ENCODE measurements at regions not wholly inside any gene's neighbourhood (a gene's known extent, or its start where the extent isn't known, plus 50 kb on each side); places are given as distances from the start of the nearest gene placed in this dataset.

DNA sequence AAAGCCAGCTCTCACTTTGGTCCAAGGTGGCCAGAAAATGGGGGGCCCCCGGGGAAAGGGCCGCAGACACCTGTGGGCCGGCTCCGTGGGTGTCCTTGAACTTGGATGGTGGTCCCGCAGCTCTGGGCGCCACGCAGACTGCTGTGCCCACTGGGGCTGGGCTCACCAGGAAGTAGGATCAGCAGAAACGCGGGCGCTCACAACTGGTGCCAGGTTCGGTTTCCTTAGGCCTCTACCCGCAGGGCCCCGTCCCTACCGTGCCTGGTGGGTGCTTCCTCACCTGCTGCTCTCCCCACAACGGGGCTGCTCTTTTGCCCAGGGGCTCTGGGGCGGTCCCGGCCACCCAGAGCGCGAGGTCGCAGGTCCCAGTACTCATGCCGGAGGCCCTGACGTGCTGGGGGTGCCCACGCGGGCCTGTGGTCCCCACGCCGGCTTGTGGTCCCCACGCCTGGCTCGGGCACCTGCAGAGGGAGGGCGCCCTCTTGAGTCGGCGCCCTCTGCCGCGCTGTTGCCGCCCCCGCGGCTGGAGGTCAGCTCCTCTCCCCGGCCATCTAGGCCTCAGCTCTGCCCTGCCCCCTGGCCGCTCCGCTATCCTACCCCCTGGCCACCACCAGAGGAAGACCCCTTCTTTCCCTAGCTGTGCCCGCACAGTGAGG, 1303.6 kb downstream of the UQCRFS1 start:
- DNase-seq = no peak

DNA sequence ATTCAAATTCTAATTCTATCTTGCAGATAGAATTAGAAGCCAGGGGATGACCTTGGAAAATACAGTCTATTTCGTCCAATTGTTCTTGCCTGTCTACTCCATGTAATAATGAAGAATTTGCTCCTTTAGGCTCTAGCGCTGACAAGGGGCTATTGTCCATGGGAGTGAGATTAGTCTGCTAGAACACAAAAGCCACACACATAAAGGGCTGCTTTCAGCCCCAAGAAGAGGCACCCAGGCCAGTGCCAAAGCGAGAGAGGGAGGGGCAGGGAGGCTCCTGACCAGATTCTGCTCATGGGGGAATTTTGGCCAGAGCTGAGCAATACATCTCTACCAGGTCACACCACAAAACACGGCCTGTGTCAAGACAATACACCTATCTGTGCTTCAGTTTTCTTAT, 1306.9 kb downstream of the UQCRFS1 start:
- no peak for DNase-seq

DNA sequence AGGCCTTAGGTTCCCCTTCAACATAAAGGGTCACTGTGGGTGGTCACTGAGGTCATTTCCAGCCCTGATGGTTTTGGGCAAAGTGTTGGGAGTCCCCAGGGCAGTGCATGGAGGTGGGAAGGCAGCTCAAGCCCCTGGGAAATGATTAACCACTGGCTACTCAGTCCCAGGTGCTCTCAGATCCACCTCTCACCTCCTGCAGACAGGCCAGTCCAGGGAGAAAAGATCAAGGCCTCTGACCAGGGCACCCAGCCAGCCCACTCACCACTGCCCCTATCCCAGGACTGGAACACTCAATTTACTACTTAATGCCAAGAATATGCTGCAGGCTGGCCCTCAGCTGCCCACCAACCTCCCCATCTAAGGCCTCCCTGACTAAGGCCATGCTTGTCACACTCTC, 1307.9 kb downstream of the UQCRFS1 start:
- no peak for DNase-seq

- DNase-seq = no peak
Observed at GRCh38 chr19:27901078-27901477, 1311.9 kb downstream of the UQCRFS1 start.

DNA sequence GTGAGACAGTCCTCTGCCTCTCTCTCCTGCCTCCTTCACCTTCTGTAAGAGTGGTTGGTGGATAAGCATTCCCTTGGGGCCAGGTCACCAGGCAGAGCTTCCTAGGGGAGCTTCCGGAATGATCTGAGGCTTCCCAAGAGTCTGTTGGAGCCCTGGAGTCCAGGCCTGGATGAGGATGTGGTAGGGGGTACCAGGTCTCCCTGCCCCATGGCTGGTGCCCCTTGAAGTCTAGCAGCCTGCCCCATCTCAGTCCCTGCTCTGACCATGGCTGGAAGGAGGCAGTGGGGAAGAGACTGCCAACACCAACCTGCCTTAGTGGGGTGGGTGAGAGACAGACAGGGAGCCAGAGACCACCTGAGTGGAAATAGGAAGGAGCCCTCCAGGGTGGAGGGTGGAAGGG, 1316.9 kb downstream of the UQCRFS1 start:
- DNase-seq = no peak

DNA sequence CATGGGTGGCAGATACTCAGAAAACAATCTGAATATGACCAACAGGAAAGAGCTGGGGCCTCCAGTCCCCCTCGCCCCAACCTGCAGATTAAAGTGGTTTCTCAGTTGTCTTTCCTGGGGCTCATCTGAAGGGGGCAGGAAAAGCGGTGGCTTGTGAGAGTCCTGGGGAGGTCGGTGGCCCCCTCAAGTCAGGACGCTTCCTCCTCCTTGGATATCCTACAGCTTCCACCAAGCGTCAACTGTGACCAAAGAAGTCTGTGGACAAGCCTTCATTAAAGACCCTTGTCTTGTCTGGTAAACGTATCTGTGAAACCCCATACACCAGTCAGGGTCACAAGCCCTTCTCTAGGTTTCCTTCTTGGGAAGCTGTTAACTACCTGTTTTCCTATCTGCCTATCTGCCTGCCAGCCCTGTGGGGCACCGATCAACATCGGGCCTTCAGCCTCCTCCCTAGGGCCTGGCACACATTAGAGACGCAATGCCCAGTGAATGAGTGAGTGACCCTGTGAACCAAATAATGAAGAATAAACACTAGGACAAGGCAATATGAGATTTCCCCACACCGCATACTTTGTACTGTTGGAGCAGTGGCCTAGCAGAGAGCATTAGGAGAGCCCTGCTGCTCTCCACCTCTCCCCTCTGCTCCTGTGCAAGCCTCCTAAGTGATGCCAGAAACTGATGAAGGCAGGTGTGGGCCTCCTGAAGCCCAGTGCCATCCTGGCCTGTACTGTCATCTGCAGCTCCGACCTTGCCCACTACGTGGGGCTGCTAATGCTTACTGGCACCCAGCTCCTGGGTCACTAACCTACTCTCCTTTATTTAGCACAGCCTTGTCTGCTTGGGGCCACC, 1317.8 kb downstream of the UQCRFS1 start:
- no peak for DNase-seq

- no peak for DNase-seq
Observed at GRCh38 chr19:27892500-27892899, 1320.5 kb downstream of the UQCRFS1 start.

DNA sequence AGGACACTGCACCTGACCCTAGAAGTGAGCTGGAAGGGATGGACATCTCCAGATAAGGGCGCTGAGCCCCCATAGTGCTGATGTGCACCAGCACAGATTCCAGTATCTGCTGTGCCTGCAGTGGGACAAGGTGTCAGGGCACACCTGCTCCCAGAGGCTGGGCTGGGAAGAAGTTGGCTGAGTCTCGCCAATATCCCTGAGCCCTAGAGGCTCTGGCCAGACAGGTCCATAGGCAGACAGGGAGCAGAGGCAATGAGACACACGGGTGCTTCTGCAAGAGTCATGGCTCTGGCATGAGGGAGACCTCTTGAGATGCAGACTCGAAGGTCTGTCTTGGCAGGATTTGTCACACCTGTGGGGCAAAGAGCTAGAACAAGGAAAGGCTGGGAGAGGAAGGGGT, 1321.5 kb downstream of the UQCRFS1 start:
- no peak for DNase-seq

- no peak for DNase-seq
Observed at GRCh38 chr19:27890696-27891095, 1322.3 kb downstream of the UQCRFS1 start.

DNA sequence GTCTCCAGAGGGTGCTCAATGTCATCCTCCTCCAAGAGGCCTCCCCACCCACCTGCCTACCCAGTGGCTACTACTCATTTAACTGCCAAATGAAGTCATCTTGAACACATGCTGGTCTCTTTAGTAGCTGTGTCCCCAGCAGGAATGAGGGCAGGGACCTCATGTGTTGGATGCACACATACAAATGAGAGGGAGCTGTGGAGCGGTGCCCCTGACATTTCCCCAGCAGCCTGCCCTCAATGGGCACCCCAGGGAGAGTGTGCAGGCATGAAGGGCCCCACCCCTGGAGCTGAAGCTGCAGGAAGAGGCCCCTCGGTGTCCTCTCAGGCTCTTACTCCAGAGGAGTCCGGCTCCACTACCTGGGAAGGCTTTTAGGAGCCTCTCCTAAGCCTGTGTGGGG, 1322.7 kb downstream of the UQCRFS1 start:
- DNase-seq = no peak

- no peak for DNase-seq
Observed at GRCh38 chr19:27889156-27889555, 1323.8 kb downstream of the UQCRFS1 start.

DNA sequence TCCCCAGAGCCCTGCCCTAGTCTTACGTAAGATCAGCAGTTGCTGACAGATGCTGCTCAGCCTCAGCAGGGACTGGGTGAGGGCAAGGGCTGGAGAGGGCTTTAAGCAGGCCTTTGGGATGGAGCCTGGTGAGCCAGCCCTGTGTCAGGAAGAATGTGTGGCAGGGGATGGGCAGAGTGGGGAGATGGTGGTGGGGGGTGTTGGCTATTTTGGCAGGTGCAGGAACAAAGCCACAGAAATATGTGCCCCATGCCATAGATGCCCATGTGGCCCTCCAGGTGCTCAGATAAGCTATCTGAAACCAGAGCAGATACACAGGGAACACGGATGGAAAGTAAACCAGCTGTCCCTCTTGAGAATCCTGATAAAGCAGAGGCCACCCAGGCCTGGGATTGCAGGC, 1325.0 kb downstream of the UQCRFS1 start:
- no peak for DNase-seq

- no peak for DNase-seq
Observed at GRCh38 chr19:27885359-27885758, 1327.6 kb downstream of the UQCRFS1 start.

- DNase-seq = no peak
Observed at GRCh38 chr19:27884376-27884775, 1328.6 kb downstream of the UQCRFS1 start.

- no peak for DNase-seq
Observed at GRCh38 chr19:27881213-27881612, 1331.7 kb downstream of the UQCRFS1 start.

- DNase-seq = no peak
Observed at GRCh38 chr19:27876976-27877512, 1335.9 kb downstream of the UQCRFS1 start.

GRCh38 chr19:27876489-27876888, 1336.5 kb downstream of the UQCRFS1 start:
- no peak for DNase-seq

GRCh38 chr19:27872370-27872769, 1340.6 kb downstream of the UQCRFS1 start:
- no peak for DNase-seq

- no peak for DNase-seq
Observed at GRCh38 chr19:27870293-27870692, 1342.7 kb downstream of the UQCRFS1 start.

DNA sequence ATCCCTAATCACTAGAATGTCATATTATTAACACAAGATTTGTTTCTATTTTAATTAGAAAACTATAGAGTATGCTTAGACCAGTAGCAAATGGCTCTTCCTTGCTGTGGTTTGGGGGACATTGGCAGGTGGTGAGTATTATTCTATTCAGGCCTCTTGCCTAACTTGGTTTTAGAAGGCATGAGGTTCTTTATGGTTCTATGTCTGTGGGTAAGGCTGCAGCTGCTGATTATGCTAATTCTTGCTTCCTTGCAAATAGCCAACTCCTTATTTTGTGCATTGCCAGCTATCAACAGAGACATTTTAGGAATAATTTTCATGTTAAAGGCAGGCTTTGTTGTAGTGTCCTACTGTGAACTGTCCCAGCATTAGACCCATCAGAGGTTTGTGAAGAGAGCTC, 1344.9 kb downstream of the UQCRFS1 start:
- DNase-seq = no peak

- no peak for DNase-seq
Observed at GRCh38 chr19:27865927-27866777, 1346.8 kb downstream of the UQCRFS1 start.

DNA sequence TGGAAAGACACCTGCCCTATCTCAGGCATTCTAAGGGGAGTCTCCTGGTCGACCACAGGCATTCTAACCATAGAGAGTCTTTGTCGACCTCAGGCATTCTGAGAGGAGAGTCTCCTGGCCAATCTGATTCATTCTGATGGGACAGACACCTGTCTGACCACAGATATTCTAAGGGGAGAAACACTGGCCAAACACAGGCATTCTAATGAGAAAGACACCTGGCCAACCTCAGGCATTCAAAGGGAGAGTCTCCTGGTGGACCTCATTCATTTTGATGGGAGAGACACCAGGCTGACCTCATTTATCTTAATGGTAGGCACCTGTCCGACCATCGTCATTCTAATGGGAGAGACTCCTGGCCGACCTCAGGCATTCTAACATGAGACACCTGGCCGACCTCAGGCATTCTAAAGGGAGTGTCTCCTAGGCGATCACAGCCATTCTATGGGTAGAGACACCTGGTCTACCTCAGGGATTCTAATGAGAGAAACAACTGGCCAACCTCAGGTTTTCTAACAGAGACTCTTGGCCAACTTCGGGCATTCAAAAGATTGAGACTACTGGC, 1351.5 kb downstream of the UQCRFS1 start:
- DNase-seq = no peak
